OCI-LY7 (cell line): ENCODE measurements at regions not wholly inside any gene's neighbourhood (a gene's known extent, or its start where the extent isn't known, plus 50 kb on each side); places are given as distances from the start of the nearest gene placed in this dataset.

Experiments used
- BruUV-seq: library from RNA; stranded (reverse); fragments of 400-500 nt; replicated peaks from 2 replicates; lab custom pipeline; 2021; lab: Mats Ljungman, UMichigan
- CTCF ChIA-PET: fragments of 300-600 bp; sonication (Branson Sonifier 250); formaldehyde crosslinking; loops from one replicate; lab custom pipeline; 2022; ENCODE audit warnings: antibody characterized with exemption; ENCODE audit not compliant: unreplicated experiment; lab: Charles Lee
- POLR2A ChIA-PET: fragments of 300-600 bp; sonication (Branson Sonifier 250); formaldehyde crosslinking; loops from one replicate; lab custom pipeline; 2022; ENCODE audit warnings: antibody characterized with exemption; lab: Charles Lee
- DNase-seq: peaks from one replicate; pipeline ENCODE4 v3.0.0-alpha.2; 2015; ENCODE audit warnings: low spot score
- H2AFZ ChIP-seq: fragments of 200-600 bp; sonication (generic), shearing (Covaris generic); 2 replicates; pipeline ENCODE4 v1.6.1; 2014; ENCODE audit warnings: mild to moderate bottlenecking, antibody characterized with exemption, low read length, moderate library complexity
- H3K27ac ChIP-seq: fragments of 200-600 bp; sonication (generic); 2 replicates; pipeline ENCODE4 v1.5.1; 2014; ENCODE audit warnings: mixed run types, low read depth, mild to moderate bottlenecking, moderate library complexity, low read length, inconsistent platforms; ENCODE audit not compliant: poor library complexity, severe bottlenecking
- H3K36me3 ChIP-seq: fragments of 200-600 bp; sonication (generic); 2 replicates; pipeline ENCODE4 v1.6.1; 2014; ENCODE audit warnings: mild to moderate bottlenecking, antibody characterized with exemption, low read length, moderate library complexity, mixed read lengths; ENCODE audit not compliant: insufficient read depth
- H3K4me1 ChIP-seq: fragments of 200-600 bp; sonication (generic); 2 replicates; pipeline ENCODE4 v1.5.1; 2014; ENCODE audit warnings: mild to moderate bottlenecking, low read length; ENCODE audit not compliant: insufficient read depth, poor library complexity, severe bottlenecking
- H3K4me2 ChIP-seq: fragments of 200-600 bp; sonication (generic); 2 replicates; pipeline ENCODE4 v1.6.1; 2014; ENCODE audit warnings: mild to moderate bottlenecking, low read length
- H3K4me3 ChIP-seq: fragments of 200-600 bp; sonication (generic); 2 replicates; pipeline ENCODE4 v1.5.1; 2014; ENCODE audit warnings: mild to moderate bottlenecking, low read depth, low read length; ENCODE audit not compliant: poor library complexity, severe bottlenecking
- H3K79me2 ChIP-seq: fragments of 200-600 bp; sonication (generic); 2 replicates; pipeline ENCODE4 v1.6.1; 2016; ENCODE audit warnings: low read depth, mild to moderate bottlenecking, low read length, moderate library complexity, mixed read lengths; ENCODE audit not compliant: insufficient read depth
- H3K9me2 ChIP-seq: fragments of 200-600 bp; sonication (generic); 2 replicates; pipeline ENCODE4 v1.6.1; 2016; ENCODE audit warnings: mild to moderate bottlenecking, low read length, mixed read lengths; ENCODE audit not compliant: insufficient read depth
- H3K9me3 ChIP-seq: fragments of 200-600 bp; sonication (generic); 2 replicates; pipeline ENCODE4 v1.6.1; 2014; ENCODE audit warnings: mild to moderate bottlenecking, mixed run types, low read length, mixed read lengths
- H4K20me1 ChIP-seq: fragments of 200-600 bp; sonication (generic); 2 replicates; pipeline ENCODE4 v1.6.1; 2014; ENCODE audit warnings: mild to moderate bottlenecking, antibody characterized with exemption, low read length, moderate library complexity, mixed read lengths; ENCODE audit not compliant: insufficient read depth
- CTCF ChIP-seq: fragments of 200-600 bp; sonication (generic); conservative IDR thresholded peaks from 2 replicates; pipeline ENCODE4 v1.5.1; 2014; ENCODE audit warnings: mild to moderate bottlenecking, antibody characterized with exemption, low read length, moderate library complexity, mixed read lengths
- EZH2phosphoT487 ChIP-seq: fragments of 200-600 bp; sonication (generic); IDR thresholded peaks from 2 replicates; pipeline ENCODE4 v1.6.1; 2018; ENCODE audit warnings: low read depth, borderline replicate concordance, mild to moderate bottlenecking, mixed run types, antibody characterized with exemption, low read length, moderate library complexity, mixed read lengths
- intact Hi-C: fragments of 100-400 bp; cut with micrococcal nuclease; formaldehyde crosslinking; loops from one replicate; pipeline ENCODE4 v1.10.0; 2022; ENCODE audit not compliant: unreplicated experiment

- ChIA-PET POLR2A (no interaction called here), CTCF (no interaction called here)
- TF ChIP-seq EZH2phosphoT487 = no peak
Measured at GRCh38 chr7:119664601-119665000, 608.4 kb upstream of the KCND2 start.

GRCh38 chr7:119665796-119666195 is 607.2 kb upstream of the KCND2 start:
- H2AFZ ChIP-seq = no peak overlapping the region
- H3K9me2 ChIP-seq = no peaks in the 10 kb centered on the region
- no peaks in the 10 kb centered on the region for H3K4me1 ChIP-seq
- H3K27ac ChIP-seq = no peak overlapping the region
- H3K9me3 ChIP-seq = no peaks in the 10 kb centered on the region
- no TSS peak for BruUV-seq
- POLR2A ChIA-PET = no interaction called here
- CTCF ChIA-PET = no interaction called here
- TF ChIP-seq EZH2phosphoT487 (no peak), CTCF (no peak)
- no peak for DNase-seq
- no peaks in the 10 kb centered on the region for H4K20me1 ChIP-seq
- H3K36me3 ChIP-seq = no peaks in the 10 kb centered on the region
- H3K4me3 ChIP-seq = no peak overlapping the region
- intact Hi-C loops = no loop called here
- H3K4me2 ChIP-seq = no peak overlapping the region
- H3K79me2 ChIP-seq = no peaks in the 10 kb centered on the region

More at GRCh38 chr7:119664601-119665000, 608.4 kb upstream of the KCND2 start:
- Histone ChIP-seq H3K79me2 (no peaks in the 10 kb centered on the region), H3K9me3 (no peaks in the 10 kb centered on the region), H3K4me3 (no peak overlapping the region), H2AFZ (no peak overlapping the region), H3K36me3 (no peaks in the 10 kb centered on the region), H4K20me1 (no peaks in the 10 kb centered on the region), H3K4me2 (no peak overlapping the region), H3K27ac (no peak overlapping the region), H3K9me2 (no peaks in the 10 kb centered on the region), H3K4me1 (no peaks in the 10 kb centered on the region)
- intact Hi-C loops = no loop called here
- DNase-seq = no peak
- BruUV-seq = no TSS peak

- DNase-seq = no peak
- H3K9me2 ChIP-seq = no peaks in the 10 kb centered on the region
- H3K79me2 ChIP-seq = no peaks in the 10 kb centered on the region
- H3K4me3 ChIP-seq = no peak overlapping the region
- H4K20me1 ChIP-seq = no peaks in the 10 kb centered on the region
- ChIA-PET POLR2A (interaction anchor here (0.6 kb wide), 1 partner anchor 1149 kb away, joined by 3 read pairs; no protein-coding TSS in a partner anchor), CTCF (no interaction called here)
- no peak overlapping the region; the same call in 1 of the 2 replicates for H2AFZ ChIP-seq
- intact Hi-C loops = no loop called here
- no peaks in the 10 kb centered on the region for H3K9me3 ChIP-seq
- H3K4me1 ChIP-seq = no peaks in the 10 kb centered on the region
- H3K4me2 ChIP-seq = no peak overlapping the region
- TF ChIP-seq CTCF = no peak
- TF ChIP-seq EZH2phosphoT487 = no peak
- BruUV-seq = no TSS peak
- no peaks in the 10 kb centered on the region for H3K36me3 ChIP-seq
- H3K27ac ChIP-seq = no peak overlapping the region
Measured at GRCh38 chr7:119681336-119681735, 591.6 kb upstream of the KCND2 start.
